HFF-Myc (cell line): ENCODE measurements at regions not wholly inside any gene's neighbourhood (a gene's known extent, or its start where the extent isn't known, plus 50 kb on each side); places are given as distances from the start of the nearest gene placed in this dataset.
"Not testable (repeated sequence)": the region's sequence is repeated elsewhere in the genome, so short reads cannot be mapped to it uniquely, and the experiment has no call there.

Experiments used
- DNase-seq: peaks from one replicate; pipeline ENCODE4 v3.0.0-alpha.2; 2011; ENCODE audit warnings: low read depth; ENCODE audit errors: extremely low read depth
- H3K4me3 ChIP-seq: replicated peaks from 2 replicates; pipeline ENCODE4 v1.5.1; 2011; ENCODE audit warnings: low read depth, mild to moderate bottlenecking, control low read depth, low read length
- TF ChIP-seq, protein P1 (sequence below): IDR thresholded peaks from 2 replicates; pipeline ENCODE4 v1.5.1; 2012; ENCODE audit warnings: mild to moderate bottlenecking, low read depth, low read length, control low read depth; ENCODE audit errors: missing control alignments

DNA sequence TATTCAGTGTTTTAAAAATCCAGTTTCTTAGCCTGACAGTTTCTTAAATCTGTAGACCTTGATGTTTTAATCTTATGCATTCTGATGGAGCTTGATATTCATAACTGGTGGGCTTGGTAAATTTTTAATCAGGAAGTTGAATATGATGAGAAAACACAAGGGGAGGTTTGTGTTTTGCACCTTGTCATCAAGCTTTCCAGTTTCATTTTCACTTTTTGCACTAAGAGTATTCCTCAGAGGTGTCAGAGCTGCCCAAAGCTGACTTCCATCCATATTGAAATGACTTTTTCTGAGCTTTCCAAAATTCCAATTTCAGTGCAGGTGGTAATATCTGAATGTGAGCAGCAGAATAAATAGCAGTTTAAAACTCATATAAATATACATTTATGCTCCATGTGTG lies 555.0 kb upstream of the RBFOX1 start:
- DNase-seq, result no peak
- TF ChIP-seq, protein P1, sequence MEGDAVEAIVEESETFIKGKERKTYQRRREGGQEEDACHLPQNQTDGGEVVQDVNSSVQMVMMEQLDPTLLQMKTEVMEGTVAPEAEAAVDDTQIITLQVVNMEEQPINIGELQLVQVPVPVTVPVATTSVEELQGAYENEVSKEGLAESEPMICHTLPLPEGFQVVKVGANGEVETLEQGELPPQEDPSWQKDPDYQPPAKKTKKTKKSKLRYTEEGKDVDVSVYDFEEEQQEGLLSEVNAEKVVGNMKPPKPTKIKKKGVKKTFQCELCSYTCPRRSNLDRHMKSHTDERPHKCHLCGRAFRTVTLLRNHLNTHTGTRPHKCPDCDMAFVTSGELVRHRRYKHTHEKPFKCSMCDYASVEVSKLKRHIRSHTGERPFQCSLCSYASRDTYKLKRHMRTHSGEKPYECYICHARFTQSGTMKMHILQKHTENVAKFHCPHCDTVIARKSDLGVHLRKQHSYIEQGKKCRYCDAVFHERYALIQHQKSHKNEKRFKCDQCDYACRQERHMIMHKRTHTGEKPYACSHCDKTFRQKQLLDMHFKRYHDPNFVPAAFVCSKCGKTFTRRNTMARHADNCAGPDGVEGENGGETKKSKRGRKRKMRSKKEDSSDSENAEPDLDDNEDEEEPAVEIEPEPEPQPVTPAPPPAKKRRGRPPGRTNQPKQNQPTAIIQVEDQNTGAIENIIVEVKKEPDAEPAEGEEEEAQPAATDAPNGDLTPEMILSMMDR, result no peak
- H3K4me3 ChIP-seq, result no peak overlapping the region

DNA sequence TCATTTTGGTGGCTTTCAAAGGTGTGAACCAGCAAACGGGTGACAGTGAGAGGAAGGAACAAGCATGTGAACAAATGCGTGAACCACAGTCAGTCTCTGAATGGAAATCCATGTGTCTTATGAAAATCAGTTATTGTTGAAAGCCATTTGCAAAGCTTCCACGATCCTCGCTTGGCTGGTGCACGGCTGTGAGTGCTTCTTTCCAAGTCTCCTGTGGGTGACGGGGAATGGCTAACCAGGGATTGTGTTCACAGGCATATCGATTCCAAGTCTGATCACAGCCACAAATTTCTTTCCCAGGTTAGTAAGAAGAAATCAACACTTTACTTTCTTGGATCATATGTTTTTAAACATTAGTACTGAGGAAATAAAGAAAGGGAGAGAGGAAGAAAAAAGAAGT lies 556.9 kb upstream of the RBFOX1 start:
- no peak overlapping the region for H3K4me3 ChIP-seq
- TF ChIP-seq, protein P1, result no peak
- DNase-seq, result no peak

DNA sequence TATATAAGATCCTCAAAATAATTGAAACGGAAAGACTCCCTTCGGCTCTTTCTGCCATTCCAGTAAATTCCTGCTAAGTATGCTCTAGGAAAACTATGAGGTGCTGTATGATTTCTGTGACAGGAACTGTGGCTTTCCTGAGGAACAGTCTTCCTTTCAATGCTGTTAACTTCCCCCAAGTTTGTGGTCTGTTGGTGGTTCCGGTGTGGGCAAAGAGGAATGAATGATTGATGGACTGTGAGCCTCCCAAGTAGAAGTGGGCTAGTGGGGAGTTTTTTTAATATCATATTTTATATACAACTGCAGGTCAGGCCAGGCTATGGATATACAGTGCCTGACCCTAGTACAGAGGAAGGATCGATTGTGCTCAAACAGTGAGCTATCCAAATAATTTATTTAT lies 560.7 kb upstream of the RBFOX1 start:
- no peak for DNase-seq
- TF ChIP-seq, protein P1, result no peak

DNA sequence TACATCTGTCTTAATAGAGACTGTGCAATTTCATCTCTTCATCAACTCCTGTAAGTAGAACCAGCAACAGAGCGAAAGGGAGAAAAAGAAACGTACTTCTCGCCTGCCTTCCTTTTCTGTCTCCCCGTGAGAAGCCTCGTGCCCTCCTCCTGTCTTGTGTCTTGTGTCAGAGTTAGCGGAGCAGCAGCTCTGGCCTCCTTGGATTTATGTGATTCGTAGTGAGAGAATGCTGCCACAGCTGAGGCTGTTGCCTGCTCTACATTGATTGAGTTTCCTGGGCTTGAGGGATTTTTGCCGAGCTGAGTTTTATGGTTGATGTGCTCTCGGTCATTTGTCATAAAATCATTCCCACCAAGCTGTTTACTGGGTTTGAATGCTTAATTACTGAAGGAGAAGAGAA lies 579.1 kb upstream of the RBFOX1 start:
- TF ChIP-seq, protein P1, result no peak
- no peak overlapping the region for H3K4me3 ChIP-seq
- no peak for DNase-seq

More for the DNA sequence above, 560.7 kb upstream of the RBFOX1 start:
- no peak overlapping the region for H3K4me3 ChIP-seq

DNA sequence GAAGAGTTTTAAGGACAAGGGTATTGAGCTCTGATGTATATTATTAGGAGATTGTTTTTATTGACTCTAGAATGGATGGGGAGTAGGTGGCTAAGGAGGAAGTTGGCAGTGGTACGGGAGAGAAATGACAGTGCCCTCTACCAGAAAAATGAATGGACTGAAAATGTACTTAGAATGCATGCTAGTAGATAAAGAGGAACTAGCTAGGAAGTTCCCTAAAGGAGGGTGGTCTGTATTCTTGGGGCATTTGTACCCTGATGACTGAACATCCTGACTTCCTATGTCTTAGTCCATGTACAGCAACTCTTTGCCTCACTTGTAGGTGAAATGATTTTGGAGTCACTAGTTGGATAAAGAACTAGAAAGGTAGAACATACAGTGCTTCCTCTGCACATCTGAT lies 581.5 kb upstream of the RBFOX1 start:
- TF ChIP-seq, protein P1, result no peak
- no peak overlapping the region for H3K4me3 ChIP-seq
- DNase-seq, result no peak

DNA sequence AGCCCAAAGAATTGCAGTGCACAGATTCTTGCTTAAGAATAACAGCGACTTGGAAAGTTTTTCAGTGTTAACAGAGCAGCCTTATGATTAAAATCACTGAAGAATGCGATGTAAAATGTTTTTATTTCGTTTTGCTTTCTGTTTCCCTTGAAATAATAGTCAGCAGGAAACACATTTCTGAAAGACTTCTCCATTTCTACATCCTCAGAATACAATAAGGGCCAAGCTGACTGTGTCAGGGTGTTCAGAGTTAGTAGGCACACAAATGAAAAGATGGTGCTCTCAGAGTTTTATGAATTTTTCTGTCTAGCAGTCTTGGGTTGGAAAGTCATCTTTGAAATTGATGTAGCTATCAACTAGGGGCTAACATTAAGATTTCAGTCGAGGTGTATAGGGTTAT lies 582.9 kb upstream of the RBFOX1 start:
- TF ChIP-seq, protein P1, result no peak
- no peak for DNase-seq
- H3K4me3 ChIP-seq, result no peak overlapping the region

DNA sequence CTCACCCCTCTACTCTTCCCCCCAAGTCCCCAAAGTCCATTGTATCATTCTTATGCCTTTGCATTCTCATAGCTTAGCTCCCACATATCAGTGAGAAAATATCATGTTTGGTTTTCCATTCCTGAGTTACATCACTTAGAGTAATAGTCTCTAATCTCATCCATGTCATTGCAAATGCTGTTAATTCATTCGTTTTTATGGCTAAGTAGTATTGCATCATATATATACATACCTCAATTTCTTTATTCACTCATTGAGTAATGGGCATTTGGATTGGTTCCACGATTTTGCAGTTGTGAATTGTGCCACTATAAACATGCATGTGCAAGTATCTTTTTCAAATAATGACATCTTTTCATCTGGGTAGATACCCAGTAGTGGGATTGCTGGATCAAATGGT lies 596.3 kb upstream of the RBFOX1 start:
- DNase-seq, H3K4me3 ChIP-seq: not testable (repeated sequence)
